OCI-LY3 (cell line): ENCODE measurements at regions not wholly inside any gene's neighbourhood (a gene's known extent, or its start where the extent isn't known, plus 50 kb on each side); places are given as distances from the start of the nearest gene placed in this dataset.

ENCODE experiments used
- H2AFZ ChIP-seq: fragments of 200-600, 300-600 bp; shearing (Covaris generic); 2 replicates; pipeline ENCODE4 v1.6.0; 2014; ENCODE audit warnings: antibody characterized with exemption, low read depth, low read length
- H3K27ac ChIP-seq: fragments of 200-600, 300-600 bp; sonication (generic); 2 replicates; pipeline ENCODE4 v1.5.1; 2014; ENCODE audit warnings: mild to moderate bottlenecking, low read length, moderate library complexity, mixed read lengths
- H3K27me3 ChIP-seq: fragments of 200-600, 300-600 bp; sonication (generic); 2 replicates; pipeline ENCODE4 v1.6.1; 2014; ENCODE audit warnings: low read depth, low read length, mixed read lengths
- H3K36me3 ChIP-seq: fragments of 200-600, 300-600 bp; sonication (generic); replicated peaks from 2 replicates; pipeline ENCODE3; 2014; ENCODE audit warnings: low read depth, low read length, mixed read lengths
- H3K4me1 ChIP-seq: fragments of 300-600, 200-600 bp; sonication (generic); 2 replicates; pipeline ENCODE4 v1.6.1; 2014; ENCODE audit warnings: low read length, mixed read lengths
- H3K4me2 ChIP-seq: fragments of 200-600, 300-600 bp; sonication (generic); 2 replicates; pipeline ENCODE4 v1.6.1; 2014; ENCODE audit warnings: low read length, mixed read lengths
- H3K4me3 ChIP-seq: fragments of 300-600, 200-600 bp; sonication (generic); 2 replicates; pipeline ENCODE4 v1.5.1; 2014; ENCODE audit warnings: antibody characterized with exemption, mild to moderate bottlenecking, low read length, moderate library complexity
- H3K79me2 ChIP-seq: fragments of 300-600, 200-600 bp; shearing (Covaris generic); 2 replicates; pipeline ENCODE4 v1.6.1; 2014; ENCODE audit warnings: mild to moderate bottlenecking, low read length, mixed read lengths
- H3K9ac ChIP-seq: fragments of 300-600, 200-600 bp; shearing (Covaris generic); 2 replicates; pipeline ENCODE4 v1.6.0; 2014; ENCODE audit warnings: mild to moderate bottlenecking, low read length, moderate library complexity
- H3K9me3 ChIP-seq: fragments of 200-600, 300-600 bp; shearing (Covaris generic); 2 replicates; pipeline ENCODE4 v1.6.1; 2014; ENCODE audit warnings: low read length, mixed read lengths; ENCODE audit not compliant: insufficient read depth
- H4K20me1 ChIP-seq: fragments of 200-600, 300-600 bp; sonication (generic); 2 replicates; pipeline ENCODE4 v1.6.1; 2016; ENCODE audit warnings: low read length, mixed read lengths; ENCODE audit not compliant: insufficient read depth
- CTCF ChIP-seq: fragments of 200-600, 300-600 bp; sonication (generic); IDR thresholded peaks from 2 replicates; pipeline ENCODE4 v1.5.1; 2014; ENCODE audit warnings: antibody characterized with exemption, low read length, low read depth
- EZH2phosphoT487 ChIP-seq: fragments of 200-600 bp; shearing (Covaris generic); IDR thresholded peaks from 2 replicates; pipeline ENCODE4 v1.6.1; 2018; ENCODE audit warnings: antibody characterized with exemption, mixed run types, low read depth

- H3K27ac ChIP-seq: no peak overlapping the region
- H3K4me3 ChIP-seq: no peak overlapping the region
- H3K9ac ChIP-seq: no peak overlapping the region
- no peaks in the 10 kb centered on the region for H3K27me3 ChIP-seq
- no peaks in the 10 kb centered on the region for H3K36me3 ChIP-seq
- peaks cover 6% of the 10 kb centered on the region for H3K4me1 ChIP-seq
- H3K79me2 ChIP-seq: no peaks in the 10 kb centered on the region
- H2AFZ ChIP-seq: no peak overlapping the region
- no peaks in the 10 kb centered on the region for H3K9me3 ChIP-seq
- no peak overlapping the region for H3K4me2 ChIP-seq
- TF ChIP-seq CTCF: no peak
- TF ChIP-seq EZH2phosphoT487: no peak
- no peaks in the 10 kb centered on the region for H4K20me1 ChIP-seq
Observed at GRCh38 chr1:66455446-66455845, 78.5 kb upstream of the SGIP1 start.

DNA sequence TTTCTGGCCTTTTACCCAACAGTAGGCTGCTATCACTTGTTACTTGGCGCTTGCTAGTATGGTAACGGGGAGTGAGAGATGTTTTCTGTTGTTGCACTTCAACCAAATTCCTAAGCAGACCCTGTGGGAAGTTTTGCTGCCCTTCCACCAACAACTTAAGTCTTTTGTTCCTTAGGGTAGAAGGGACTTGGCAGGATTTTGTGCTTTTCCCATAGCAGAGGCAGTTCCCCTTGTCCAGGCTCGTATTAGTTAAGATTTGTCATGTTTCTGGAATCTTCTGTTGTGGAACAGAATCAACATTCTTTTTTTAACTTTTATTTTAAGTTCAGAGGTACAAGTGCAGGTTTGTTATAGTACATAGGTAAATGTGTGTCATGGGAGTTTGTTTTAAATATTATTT is 73.2 kb upstream of the SGIP1 start:
- Histone ChIP-seq H2AFZ (no peak overlapping the region), H3K79me2 (no peaks in the 10 kb centered on the region), H3K27me3 (no peaks in the 10 kb centered on the region), H3K4me1 (no peaks in the 10 kb centered on the region), H3K9ac (no peak overlapping the region), H3K4me2 (no peak overlapping the region), H4K20me1 (no peaks in the 10 kb centered on the region), H3K36me3 (no peaks in the 10 kb centered on the region), H3K4me3 (no peak overlapping the region), H3K27ac (no peak overlapping the region), H3K9me3 (no peaks in the 10 kb centered on the region)
- no peak for TF ChIP-seq CTCF
- no peak for TF ChIP-seq EZH2phosphoT487

GRCh38 chr1:66462313-66462712 is 71.6 kb upstream of the SGIP1 start:
- no peak overlapping the region for H3K4me2 ChIP-seq
- no peak overlapping the region for H3K4me3 ChIP-seq
- no peak overlapping the region for H3K27ac ChIP-seq
- H3K36me3 ChIP-seq: no peaks in the 10 kb centered on the region
- no peak for TF ChIP-seq CTCF
- TF ChIP-seq EZH2phosphoT487: no peak
- H3K9me3 ChIP-seq: no peaks in the 10 kb centered on the region
- H3K4me1 ChIP-seq: no peaks in the 10 kb centered on the region
- H3K9ac ChIP-seq: no peak overlapping the region
- no peaks in the 10 kb centered on the region for H4K20me1 ChIP-seq
- H3K79me2 ChIP-seq: no peaks in the 10 kb centered on the region
- no peak overlapping the region for H2AFZ ChIP-seq
- no peaks in the 10 kb centered on the region for H3K27me3 ChIP-seq

DNA sequence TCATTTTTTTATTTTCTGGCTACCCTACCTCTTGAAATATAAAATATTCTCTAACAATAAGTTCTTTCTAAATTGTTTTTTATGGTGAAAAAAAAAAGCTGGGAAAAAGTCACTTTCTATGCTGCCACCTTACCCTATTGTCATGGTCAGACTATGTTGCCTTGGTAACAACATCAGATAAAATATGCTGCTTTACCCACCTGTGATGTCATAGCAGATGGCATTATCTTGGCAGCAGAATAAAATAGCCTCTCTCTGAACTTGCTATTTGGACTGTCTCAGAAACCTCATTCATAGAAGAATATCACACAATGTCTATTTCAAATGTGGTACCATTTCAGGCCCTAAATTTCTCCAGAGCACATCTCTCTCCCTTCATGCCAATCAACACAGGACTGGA is 69.6 kb upstream of the SGIP1 start:
- no peak overlapping the region for H3K27ac ChIP-seq
- H3K4me1 ChIP-seq: no peaks in the 10 kb centered on the region
- H3K9ac ChIP-seq: no peak overlapping the region
- H3K79me2 ChIP-seq: no peaks in the 10 kb centered on the region
- no peak overlapping the region for H3K4me2 ChIP-seq
- TF ChIP-seq EZH2phosphoT487 (no peak), CTCF (no peak)
- H2AFZ ChIP-seq: no peak overlapping the region
- H3K36me3 ChIP-seq: no peaks in the 10 kb centered on the region
- no peaks in the 10 kb centered on the region for H3K9me3 ChIP-seq
- no peak overlapping the region for H3K4me3 ChIP-seq
- H4K20me1 ChIP-seq: no peaks in the 10 kb centered on the region
- H3K27me3 ChIP-seq: no peaks in the 10 kb centered on the region
